ENCODE measurements at regions not wholly inside any gene's neighbourhood (a gene's known extent, or its start where the extent isn't known, plus 50 kb on each side); places are given as distances from the start of the nearest gene placed in this dataset.

- H3K23ac ChIP-seq (ENCODE audit: insufficient read length, low read depth, low read length) = no peak overlapping the region
- H2BK20ac ChIP-seq (ENCODE audit: low read depth, low read length, poor library complexity, severe bottlenecking) = no peak overlapping the region
- H3K4me1 Mint-ChIP-seq = peaks cover 0 to 4% of the 10 kb centered on the region in 2 experiments; a peak in 1 of 4 replicates
- H3K27me3 Mint-ChIP-seq (ENCODE audit: low read depth) = peaks cover 1% of the 10 kb centered on the region
- no peak overlapping the region for H3K14ac ChIP-seq (ENCODE audit: insufficient read depth, low read length)
- H2BK12ac ChIP-seq (ENCODE audit: insufficient read length, low read depth, low read length) = no peak overlapping the region
- H2AFZ ChIP-seq (ENCODE audit: low read length) = no peak overlapping the region
- no peaks in the 10 kb centered on the region for H3K27me3 ChIP-seq (ENCODE audit: insufficient read depth, low read length)
- DNase-seq = no peak
- H3K9me3 Mint-ChIP-seq = no peaks in the 10 kb centered on the region
- H3K18ac ChIP-seq (ENCODE audit: insufficient read length, low read depth, low read length) = no peak overlapping the region
- no peaks in the 10 kb centered on the region for H3K9me3 ChIP-seq (ENCODE audit: control insufficient read depth, low read depth, low read length)
- H4K20me1 ChIP-seq (ENCODE audit: control insufficient read depth, insufficient read depth, insufficient read length) = no peaks in the 10 kb centered on the region
- H3K36me3 Mint-ChIP-seq (ENCODE audit: insufficient read depth in 1 of 3, low read depth in 3 of 3) = no peaks in the 10 kb centered on the region
- no peak overlapping the region for H2BK5ac ChIP-seq (ENCODE audit: insufficient read length, low read length)
- H3K4me2 ChIP-seq (ENCODE audit: insufficient read depth, insufficient read length, low read length) = no peak overlapping the region
- no peak for TF ChIP-seq CTCF (conservative IDR thresholded peaks at IDR 0.05)
- no CpG with 5 or more reads among the region's 6 CpGs for WGBS (ENCODE audit: extremely low coverage, insufficient read length, low lambda C conversion rate)
- H3K9ac ChIP-seq (ENCODE audit: extremely low read depth, insufficient read length, low read length) = no peak overlapping the region
- no peak overlapping the region for H4K91ac ChIP-seq (ENCODE audit: insufficient read length, low read depth, low read length)
- no peak overlapping the region for H3K56ac ChIP-seq (ENCODE audit: insufficient read length, low read depth, low read length)
- H4K8ac ChIP-seq (replicated peaks; ENCODE audit: insufficient read length, low read depth, low read length) = no peak overlapping the region
- H2BK120ac ChIP-seq (ENCODE audit: low read depth, low read length, poor library complexity, severe bottlenecking) = no peak overlapping the region
- H2AK5ac ChIP-seq (ENCODE audit: insufficient read length, low read length) = no peak overlapping the region
- no peaks in the 10 kb centered on the region for H3K79me2 ChIP-seq (ENCODE audit: insufficient read depth, low read length)
- no peaks in the 10 kb centered on the region for H3K23me2 ChIP-seq (ENCODE audit: insufficient read length, low read depth, low read length, poor library complexity, severe bottlenecking)
- H3K27ac Mint-ChIP-seq = no peak overlapping the region
- no peak overlapping the region for H4K5ac ChIP-seq (ENCODE audit: insufficient read length, low read depth, low read length)
- no peak overlapping the region for H3K27ac ChIP-seq (ENCODE audit: insufficient read length, low read depth, low read length)
- no peak overlapping the region for H3T11ph ChIP-seq (ENCODE audit: low read length)
- no peak overlapping the region for H3K4me3 Mint-ChIP-seq
- no peak overlapping the region for H3K4ac ChIP-seq (ENCODE audit: low read depth, low read length)
- H2BK15ac ChIP-seq (ENCODE audit: low read depth, low read length) = no peak overlapping the region
- H3K79me1 ChIP-seq (ENCODE audit: insufficient read depth, low read depth, low read length, poor library complexity, severe bottlenecking) = no peaks in the 10 kb centered on the region
- H3K4me1 ChIP-seq (ENCODE audit: insufficient read depth, low read length) = no peaks in the 10 kb centered on the region
Observed at GRCh38 chr2:7403092-7403775, 486.0 kb downstream of the RNF144A start.

Measured in H9 (cell line).